Astrocyte of the hippocampus (primary cell): ENCODE measurements at regions not wholly inside any gene's neighbourhood (a gene's known extent, or its start where the extent isn't known, plus 50 kb on each side); places are given as distances from the start of the nearest gene placed in this dataset.

Experiments used
- DNase-seq: peaks from one replicate; pipeline ENCODE4 v3.0.0; 2011; ENCODE audit warnings: low read depth, low spot score

DNA sequence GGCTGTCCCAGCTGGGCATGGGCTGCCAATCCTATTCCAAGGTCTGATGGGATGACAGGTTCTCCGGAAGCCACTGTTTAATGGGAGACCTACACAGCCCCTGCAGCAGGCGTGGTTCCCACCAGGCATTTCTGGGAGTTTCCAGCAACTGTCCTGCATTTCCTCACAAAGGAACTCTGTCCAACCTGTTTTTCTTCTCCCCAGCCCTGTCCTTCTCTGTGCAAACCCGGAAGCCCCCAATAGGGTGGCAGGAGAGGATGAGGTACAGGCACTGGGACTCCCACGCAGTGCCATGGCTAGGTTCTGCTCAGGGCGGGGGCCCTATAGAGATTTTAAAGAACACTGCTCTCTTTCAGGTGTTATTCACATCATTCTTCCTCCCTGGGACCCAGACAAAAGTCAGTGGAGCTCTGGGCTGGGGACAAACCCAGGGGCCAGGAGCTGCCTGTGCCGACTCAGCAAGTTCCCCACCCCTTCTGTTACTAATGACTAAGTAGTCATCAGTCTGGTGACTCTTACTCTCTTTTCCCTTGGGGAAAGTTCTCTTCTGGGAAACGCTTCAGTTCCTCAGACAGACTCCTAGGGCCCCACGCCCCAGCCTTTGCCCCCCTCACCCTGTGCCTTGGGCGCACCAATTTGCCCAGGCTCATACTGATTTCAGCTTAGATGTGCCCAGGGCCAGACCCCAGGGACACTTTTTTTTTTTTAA is 97.7 kb downstream of the CD47 start:
- no peak for DNase-seq

DNA sequence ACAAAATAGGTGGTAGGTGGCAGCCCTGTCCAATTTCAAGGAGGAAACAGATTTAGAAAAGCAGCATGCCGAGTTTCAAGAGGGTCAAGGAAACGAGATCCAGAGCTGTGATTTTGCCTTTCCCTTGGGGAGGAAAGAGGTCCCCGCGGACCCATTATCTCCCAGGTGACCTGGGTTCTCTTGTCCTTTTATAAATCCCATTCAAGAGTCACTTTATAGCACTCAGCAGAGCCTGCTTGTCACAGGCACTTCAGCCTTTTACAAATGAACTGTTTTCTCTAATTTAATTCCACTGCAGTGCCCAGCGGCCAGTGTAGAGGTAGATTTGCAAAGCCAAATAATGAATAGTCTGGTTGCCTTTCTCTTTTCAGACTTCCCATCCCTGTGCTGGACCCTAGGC is 99.9 kb downstream of the CD47 start:
- no peak for DNase-seq

DNA sequence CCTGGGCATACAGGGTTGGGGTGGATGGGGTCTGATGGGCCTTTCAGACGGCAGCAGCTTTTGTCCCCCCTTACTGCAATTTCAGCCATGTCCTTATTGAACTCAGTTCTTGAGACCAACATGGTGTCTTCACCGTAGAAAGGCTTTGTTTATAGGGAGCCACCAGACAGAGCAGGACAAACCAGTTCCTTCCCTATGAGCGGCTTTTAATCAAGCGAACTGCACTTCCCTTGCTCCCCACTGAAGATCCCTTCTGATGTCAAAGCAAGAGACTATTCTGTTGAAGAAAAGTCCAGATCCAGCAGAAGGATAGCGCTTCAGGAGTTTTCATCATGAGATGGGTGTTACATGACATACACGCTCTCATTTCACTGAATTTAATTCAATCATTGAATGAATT is 100.4 kb downstream of the CD47 start:
- DNase-seq = no peak

DNA sequence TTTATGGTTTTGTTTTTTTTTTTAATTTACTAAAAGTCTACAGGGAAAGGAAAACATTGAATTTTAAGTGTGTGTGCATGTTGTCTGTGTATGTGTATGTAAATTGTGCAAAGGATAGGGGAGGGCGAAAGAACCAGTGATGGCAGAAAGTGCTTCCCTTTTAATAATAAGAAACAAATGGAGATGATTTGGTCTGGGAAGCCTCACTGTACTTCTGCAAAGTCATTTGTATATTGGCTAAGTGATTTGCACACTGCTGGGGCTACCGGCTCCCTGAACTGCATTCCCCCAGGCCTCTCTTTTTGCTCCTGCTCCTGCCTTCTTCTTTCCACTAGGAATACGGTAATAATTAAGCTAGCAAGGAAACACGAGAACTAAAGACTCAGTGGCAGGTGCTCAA is 101.2 kb downstream of the CD47 start:
- no peak for DNase-seq

DNA sequence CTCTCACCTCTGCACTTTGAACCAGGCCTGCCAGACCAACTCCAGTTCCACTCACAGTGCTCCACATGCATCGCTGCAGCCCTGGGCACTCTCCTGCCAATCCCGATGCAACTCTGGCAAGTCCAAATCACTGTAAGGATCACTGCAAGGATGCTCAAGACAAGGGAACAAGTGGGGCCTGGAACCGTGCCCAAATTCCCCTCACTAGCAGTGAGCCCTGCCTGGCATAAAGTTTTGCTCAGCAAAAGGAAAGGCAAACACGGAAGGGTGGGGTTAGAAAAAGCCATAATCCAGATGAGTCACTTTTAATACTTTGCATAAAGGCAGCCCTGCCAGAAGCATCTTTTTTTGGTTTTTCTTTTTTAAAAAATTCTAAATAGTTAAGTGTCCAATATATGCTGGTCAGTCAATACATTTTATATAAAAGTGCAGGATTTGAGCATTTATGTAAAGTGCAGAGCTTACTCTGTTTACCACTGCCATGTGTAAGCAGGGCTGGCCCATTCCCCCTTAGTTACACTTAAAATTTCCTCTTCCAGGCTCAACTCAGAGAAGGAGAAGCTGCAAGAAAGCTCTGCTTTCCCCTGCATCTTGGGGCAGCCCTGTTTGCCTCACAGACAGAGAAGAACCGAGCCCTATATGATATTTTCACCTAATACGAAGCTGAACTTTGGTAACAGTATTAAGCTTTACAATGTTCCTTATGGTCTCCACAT is 102.2 kb downstream of the CD47 start:
- peak; percentile 69 for DNase-seq

GRCh38 chr3:107987036-107987939 is 103.5 kb downstream of the CD47 start:
- DNase-seq = peak; percentile 96

GRCh38 chr3:107986505-107986904 is 104.3 kb downstream of the CD47 start:
- DNase-seq = no peak

DNA sequence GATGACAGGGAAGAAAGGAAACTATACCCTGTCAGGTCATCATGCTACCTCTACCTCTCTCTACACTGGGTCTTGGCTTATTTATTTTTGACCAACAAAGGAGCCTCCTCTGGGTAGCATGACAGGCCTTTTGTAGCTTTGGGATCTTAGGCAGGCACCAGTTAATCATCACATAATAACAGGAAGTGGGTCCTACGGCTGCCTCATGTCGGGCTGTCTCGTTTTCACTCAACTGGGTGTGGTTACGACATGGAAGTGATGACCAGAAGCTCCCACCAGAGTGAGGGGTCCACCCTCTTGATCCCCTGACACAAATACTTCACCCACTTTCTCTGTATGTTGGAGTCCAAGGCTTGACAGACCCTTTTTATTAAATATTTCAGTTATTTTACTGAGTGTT is 105.3 kb downstream of the CD47 start:
- DNase-seq = no peak

DNA sequence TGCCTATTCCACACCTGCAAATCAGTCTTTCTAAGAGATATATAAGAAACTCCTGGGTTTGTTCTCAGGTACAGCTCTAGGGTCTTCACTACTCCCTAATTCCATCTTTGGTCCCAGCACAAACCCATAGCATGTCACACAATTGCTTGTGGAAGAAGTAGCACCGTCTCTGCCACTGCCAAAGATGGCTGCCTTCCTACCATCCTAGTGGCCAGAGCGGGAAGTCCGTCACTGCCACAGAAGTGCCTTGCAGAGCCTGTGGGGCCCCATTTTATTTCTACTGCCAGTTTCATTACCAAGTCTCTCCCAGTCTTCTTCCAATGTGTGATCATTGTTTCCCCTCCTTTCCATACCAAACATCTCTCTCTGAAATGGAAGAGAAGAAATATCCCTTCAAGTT is 107.6 kb downstream of the CD47 start:
- no peak for DNase-seq

GRCh38 chr3:107982165-107982564 is 108.7 kb downstream of the CD47 start:
- no peak for DNase-seq

- DNase-seq = peak; percentile 65
Observed at GRCh38 chr3:107981471-107982111, 109.2 kb downstream of the CD47 start.

DNA sequence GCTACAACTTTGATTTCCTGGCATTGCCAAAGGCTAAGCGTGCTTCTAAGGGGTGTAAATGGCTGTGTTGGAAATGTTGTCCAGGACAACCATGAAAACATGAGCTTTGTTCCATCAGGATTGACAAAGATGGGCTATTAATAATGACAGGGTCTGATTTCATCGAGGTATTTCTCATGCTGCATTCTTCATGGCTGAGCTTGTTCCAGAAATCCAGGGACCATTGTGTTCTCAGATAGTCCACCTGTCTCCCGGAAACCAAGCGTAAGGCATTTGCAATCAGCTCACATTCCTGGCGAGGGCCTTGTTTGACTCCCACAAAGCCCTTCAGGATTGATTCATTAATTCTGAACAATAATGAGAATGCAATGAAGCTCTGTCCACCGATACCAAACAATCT is 111.3 kb downstream of the CD47 start:
- peak; percentile 49 for DNase-seq

DNA sequence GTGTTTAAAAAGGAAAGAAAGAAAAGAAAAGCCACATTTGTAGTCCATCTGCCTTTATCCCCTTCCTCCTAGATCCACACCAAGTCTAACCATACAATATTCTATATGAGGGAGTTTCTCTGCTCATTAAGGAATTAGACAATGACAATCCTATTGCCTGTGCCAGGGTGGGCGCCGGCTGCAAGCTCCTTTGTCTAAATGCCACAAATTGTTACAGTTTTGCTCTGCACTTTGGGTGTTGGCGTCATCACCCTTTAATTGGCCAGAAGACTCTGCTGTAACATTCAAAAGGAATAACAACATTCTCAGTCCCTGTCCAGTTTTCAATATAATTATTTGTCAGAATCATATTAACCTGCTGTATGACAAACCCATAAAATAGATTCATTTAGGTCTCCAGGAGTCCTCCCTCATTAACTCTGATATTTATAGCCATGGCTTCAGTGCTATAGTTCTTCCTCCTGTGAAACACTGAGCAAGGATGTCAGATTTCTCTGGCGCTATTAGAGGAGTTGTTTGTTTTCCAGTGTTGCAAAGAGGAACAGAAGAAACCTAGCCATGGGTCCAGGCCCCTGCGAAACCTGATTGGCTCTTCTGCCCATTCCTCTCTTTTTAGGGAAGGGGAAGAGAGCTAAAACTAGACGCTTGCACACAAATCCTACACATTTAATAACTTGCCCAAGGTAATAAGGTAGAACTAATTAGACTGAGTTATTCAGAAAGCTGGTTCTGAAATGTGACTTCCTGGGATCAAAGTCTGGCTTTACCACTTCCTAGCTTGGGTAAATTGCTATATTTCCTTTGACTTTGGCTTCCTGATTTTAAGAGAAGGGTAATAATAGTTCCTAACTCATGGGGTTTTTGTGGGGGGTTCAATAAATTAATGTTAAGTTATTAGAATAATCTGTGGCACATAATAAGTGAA is 112.4 kb downstream of the CD47 start:
- DNase-seq = no peak

- no peak for DNase-seq
Observed at GRCh38 chr3:107977221-107978130, 113.4 kb downstream of the CD47 start.

DNA sequence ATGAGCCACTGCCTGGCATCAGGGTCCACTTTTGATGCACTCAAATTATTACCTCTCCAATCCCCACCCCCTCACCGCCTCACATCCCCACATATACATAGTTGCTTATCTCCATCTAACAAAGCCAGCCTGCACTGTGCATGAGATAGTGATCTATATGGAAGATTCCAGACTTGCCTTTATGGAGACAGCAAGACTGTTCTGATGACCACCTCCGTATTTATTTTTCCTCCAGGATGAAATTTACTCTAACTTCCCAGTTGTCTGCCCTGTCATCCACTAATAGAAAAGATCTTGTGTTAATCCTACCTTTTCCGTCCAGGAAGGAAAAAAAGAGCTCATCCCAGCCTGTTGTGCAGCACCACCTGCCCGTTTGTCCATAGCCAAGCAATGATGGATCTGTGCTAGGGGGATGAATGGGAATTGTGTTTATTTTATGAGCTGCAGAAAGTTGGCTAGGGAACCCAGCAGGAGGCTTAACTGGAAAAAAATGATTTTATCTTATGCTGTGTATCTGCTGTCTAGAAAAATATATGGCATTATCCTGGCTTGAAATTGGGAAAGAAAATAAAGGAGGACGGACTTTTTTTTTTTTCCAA is 114.5 kb downstream of the CD47 start:
- DNase-seq = no peak

- DNase-seq = no peak
Observed at GRCh38 chr3:107975529-107976201, 115.2 kb downstream of the CD47 start.

GRCh38 chr3:107973961-107974360 is 116.9 kb downstream of the CD47 start:
- no peak for DNase-seq

DNA sequence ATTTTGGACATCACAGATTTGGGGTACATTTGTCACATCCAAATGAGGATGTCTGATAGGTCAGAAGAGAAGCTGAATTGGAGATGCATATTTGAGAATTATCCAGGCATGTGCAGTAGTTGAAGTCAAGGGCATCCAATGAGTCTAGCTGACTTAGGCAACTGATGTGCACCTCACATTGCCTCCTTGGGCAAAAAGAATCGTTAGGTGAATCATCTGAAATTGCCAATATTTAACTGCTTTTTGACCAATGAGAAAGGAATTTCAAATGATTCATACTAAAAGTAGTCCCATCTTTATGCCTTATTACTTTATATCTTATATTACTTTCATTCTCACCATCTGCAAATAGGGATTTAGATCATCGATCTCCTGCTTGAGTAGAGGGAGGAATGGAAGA is 117.7 kb downstream of the CD47 start:
- DNase-seq = no peak
